ENCODE measurements at regions not wholly inside any gene's neighbourhood (a gene's known extent, or its start where the extent isn't known, plus 50 kb on each side); places are given as distances from the start of the nearest gene placed in this dataset.

DNA sequence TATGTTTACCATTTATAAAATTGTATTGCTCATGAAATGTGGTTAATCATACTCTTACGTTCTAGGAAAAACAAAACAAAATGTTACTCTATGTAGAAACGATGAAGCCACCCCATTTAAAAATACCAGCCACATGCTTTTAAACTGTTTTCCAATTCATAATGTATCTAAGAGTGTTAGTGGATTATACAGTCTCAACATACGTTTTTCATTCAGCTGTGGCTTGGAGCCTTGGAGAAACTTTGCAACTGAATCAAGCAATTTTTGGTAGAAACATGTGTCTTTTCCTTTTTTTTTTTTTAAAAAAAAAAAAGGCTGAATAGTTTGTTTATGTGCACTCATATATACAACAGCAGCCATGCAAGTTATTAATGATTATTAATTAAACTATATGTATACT is 378.0 kb upstream of the SEMA3D start:
- no peak for DNase-seq

DNA sequence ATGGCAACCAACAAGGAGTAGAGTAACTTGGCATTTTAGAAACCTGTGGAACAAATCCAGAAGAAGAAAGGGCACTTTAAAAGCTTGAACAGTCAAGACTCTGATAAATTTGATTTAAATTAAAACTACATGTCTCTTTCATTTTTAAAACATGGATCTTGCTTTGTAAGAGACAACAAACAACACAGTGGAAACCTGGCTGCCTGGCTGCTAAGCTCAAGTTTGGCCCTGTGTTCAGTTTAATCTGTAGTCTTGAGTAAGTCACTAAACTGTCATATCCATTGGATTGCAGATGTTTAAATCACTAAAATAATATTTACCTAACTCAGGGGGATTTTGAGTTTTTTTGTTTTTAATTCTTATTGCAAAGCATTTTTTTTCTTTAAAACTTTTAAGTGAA is 374.9 kb upstream of the SEMA3D start:
- DNase-seq: no peak

DNA sequence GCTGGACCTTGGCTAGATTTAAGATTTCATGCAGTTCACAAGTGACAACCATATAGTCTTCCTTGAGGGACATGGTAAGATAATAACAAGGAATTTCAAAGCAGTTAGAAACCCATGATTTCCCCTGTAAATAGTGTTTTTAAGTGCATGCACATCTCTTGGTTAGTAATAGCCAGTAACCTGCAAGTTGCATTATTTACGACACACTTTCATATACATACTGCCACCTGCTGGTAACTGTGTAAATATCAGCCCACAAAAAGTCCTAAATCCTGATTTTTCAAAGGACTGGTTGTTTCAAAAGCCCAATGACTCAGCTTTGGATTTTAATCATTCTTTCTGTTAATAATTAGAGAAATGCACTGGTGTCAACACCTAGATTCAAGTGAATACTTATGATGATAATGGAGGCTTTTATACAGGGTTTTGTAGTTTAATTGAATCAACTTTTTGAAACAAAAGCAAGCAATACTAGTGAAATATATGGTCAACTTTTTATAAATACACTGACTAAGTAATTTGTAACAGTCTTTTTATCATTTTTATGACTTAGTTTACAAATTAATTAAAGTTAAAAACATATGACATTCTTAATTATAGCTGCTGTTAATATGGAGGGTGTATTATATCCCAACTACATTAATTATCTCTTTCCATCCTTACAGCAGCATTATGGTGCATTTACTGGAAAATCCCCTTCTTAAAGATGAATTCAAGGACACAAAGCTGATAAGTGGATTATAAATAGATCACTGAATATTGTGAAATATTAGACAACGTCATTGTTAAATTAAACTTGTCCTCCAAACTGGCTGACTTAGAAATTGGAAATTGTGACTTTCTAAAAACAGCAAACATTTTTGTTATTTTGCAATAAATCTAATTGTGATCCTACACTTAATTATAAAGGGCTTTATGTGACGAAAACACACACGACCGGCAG is 367.7 kb upstream of the SEMA3D start:
- DNase-seq: peak; percentile 29 to 35

DNA sequence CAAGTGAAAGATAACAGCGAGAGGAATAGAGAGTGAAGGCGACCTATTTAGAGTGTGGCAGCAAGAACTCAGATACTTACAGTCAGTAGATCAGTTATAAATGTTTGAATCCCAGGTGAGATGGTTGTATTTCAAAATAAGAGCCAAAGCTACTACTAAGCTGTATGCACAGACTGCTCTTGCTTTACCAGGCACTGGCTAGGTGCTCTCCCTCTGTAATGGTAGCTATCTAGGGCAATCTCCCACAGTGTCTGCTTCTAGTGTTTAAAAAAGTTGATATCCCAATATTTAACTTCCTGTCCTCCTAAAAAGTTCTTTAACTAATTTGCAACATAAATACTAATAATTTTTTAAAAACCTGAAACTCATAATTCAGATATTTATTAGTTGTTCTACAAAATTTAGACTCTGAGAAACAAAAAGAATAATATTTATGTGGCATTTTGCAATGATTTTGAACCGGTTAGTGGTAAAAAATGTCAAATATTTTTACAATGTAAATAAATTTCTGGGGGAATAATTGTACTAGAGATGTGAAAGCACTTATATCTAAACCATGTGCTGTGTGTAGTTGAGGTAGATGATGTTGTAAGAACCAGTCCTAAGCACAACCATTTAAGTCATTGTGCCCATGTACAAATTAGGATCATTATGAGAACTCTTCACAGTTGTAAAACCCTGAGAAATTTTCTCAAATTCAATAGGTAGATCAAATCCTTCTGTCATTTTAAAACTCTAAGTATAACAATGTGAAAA is 349.3 kb upstream of the SEMA3D start:
- no peak for DNase-seq

DNA sequence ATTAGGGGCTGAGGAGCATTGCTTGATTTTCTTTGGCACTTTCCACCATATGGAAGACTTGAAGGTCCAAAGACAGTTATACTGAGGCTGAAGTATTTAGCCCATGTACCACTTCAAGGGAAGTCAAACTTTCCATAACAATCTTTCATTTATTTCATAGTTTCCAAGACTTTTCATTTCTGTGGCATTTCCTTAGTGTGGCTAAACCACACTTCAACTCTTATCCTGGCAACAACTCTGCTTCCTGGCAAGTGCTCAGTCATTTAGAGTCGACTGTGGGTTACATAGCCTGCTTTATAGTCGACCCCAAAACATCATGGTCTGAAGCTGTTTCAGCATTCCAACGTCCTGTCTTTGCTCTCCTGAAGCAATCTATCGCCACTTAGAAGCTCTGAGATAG is 343.0 kb upstream of the SEMA3D start:
- DNase-seq: no peak

DNA sequence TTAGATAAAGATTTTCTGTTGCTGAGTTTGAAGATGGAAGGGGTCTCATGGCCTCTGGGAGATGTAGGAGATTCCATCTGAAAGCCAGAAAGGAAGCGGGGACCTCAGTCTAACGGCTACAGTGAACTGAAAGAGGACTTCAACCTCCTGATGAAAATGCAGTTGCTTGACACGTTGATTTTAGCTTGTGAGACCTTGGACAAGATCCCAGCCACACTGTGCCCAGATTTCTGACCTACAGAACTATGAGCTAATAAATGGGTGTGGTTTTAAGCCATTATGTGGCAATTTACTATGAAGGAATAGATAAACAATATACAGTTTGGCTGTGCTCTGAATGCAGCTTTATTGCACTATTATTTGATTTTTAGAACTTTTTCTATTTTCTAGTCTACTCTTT is 342.3 kb upstream of the SEMA3D start:
- DNase-seq: no peak

DNA sequence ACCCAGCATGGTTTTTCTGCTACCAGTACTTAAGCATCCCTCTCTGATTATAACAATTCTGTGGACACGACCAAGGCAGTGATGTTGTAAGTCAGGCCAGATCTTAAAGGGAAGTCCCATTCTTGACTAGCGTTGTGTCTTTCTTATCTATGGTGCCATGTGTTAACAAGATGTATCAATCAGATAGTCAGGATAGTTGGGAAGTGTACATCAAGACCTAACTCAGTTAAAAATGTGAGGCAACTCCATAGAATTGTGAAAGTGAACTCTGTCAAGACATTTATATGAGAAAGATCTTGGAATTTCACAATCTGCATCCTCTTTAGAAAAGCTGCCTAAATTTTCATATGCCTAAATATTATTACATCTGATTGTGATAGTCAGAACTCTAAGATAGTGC is 341.7 kb upstream of the SEMA3D start:
- DNase-seq: no peak

DNA sequence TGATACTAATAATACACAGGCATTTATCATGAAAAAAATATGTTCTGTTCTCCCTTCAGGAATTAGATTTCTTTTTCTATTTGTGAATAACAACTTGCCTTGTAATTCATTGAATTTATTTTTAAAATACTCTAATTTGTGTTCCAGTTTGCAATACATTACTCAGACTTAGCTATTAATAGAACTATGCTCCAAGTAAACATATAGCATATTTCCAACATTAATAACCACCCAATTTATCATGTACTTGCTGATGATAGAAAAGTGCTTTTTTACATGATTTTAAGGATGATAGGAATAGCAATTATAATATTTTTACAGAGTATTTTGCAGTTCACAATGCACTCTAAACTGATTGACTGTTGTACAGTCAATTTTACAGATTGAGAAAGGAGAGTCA is 338.8 kb upstream of the SEMA3D start:
- no peak for DNase-seq

DNA sequence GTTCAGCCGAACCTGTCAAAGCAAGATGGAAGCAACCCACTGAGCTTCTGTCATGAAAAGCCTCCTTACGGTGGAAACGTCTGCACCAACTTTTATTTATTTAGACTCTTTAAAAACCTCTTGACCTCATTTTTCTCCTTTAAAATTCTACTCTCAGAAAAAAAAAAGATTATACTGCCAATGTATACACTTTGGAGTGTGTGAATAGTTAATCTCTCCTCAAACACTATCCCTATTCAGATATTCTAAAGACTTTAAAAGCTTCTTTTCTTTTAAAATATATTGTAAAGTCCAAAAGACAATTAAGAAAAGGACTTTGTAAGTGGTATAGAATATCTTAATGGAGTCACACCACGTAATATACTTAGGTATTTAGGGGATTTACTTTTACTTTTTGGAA is 335.2 kb upstream of the SEMA3D start:
- DNase-seq: no peak

DNA sequence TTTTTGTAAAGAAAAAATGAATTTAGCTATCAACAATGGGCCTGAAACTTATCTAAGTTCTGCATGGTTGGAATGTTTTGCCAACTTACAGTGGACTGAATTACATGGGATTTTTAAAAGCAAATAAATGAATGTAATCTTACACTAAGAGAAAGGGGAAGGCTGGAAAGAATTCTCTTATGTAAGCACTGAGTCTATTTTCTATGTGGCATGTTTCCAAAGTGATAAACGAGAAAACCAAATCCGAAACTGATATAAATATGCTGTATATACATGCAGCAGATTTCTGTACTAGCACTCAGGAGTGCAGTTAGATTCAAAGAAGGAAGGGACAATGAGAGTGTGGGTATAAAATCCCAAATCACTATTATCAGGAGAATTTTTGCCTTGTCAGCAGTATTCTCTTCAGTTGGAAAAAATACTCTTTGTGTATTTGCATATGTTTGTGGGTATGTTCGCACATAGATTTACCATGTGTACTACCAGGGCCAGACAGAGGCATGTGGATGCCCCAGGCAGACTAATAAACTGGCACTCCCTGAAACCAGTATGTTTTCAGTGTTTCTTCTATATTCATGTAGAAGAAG is 334.3 kb upstream of the SEMA3D start:
- no peak for DNase-seq

DNA sequence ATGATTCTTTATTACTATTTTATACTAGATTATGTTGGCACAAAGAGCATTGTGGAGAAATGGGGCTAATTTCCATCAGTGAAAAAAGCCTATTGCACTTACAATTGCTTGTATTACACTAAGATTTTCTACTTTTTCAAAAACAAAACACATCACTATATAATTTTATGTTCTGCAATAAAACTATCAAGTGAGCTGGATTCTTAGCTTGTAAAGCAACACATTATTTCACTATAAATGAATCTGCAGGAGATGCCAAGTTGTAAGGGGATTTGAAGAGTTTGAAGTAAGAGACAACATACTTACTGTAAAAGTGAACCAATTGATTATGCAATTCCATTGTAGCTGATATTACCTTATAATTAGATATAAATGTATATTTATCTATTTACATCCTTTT is 333.3 kb upstream of the SEMA3D start:
- DNase-seq: no peak

DNA sequence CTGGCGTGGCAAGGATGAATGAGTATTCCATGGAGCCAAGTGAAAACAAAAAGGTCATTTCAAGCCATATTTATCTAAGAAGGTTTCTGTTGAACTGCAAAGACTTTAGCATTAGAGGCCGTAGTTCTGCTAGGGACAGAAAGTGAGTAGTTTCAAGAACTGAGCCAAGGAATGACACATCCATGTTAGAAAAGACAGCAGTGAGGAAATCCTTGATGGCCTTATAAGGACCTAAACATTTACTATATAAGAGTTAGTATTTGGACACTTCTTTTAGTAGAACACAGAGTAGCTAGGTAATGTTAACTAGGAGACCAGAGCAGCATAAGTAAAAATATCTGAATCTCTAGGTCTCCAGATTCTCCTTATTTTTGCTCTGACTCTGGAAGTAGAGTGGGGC is 329.8 kb upstream of the SEMA3D start:
- DNase-seq: no peak

DNA sequence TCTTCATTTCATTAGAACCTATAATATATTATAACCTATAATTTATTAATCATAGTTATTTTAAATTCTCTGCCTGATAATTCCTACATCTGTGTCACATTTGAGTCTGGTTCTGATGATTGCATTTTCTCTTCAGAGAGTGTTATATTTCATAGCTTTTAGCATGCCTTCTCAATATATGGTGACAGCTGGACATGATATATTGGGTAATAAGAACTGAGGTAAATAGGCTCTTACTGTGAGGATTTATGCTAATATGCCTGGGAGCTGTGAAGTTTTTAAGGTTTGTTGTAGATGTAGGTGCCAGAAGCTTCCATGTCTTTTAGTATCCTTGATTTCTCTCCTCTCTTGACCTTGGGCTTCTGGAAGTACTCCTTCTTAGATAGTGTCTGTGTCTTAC is 325.9 kb upstream of the SEMA3D start:
- DNase-seq: peak; percentile 36 to 47

DNA sequence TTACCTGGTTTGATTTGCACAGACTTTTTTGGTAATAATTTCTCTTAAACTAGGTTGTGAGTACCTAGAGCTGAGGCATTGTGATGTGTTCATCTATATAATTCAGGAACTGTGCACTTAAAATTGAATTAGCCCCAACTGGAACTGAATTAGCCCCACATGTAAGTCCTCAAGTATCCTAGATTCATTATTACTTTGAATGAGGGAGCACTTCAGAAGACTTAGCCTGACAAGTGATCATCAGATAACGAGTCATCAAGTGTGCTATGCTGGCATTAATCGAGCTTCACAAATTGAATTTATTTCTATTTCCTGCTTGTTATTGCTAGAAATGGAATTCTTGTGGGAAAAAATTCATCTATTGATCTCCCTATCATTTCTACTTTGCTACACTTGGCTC is 323.4 kb upstream of the SEMA3D start:
- no peak for DNase-seq

DNA sequence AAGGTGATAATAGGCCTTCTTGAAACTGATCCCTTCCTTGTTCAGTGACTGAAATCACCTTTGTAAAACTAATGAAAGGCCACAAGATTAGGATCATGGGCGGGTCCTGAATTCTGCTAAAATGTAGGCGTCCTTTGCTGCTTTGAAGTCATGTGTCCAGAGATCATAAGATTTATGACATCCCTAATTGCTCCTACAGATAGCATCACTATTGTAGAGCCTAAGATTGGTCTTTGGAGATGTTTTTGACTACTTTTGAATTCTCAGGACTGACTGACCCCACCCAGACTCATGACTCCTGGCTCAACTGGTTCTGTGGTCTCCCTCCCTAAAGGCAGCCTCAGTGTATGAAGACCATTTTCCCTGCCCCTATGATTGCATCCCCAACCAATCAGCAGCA is 322.6 kb upstream of the SEMA3D start:
- DNase-seq: no peak

DNA sequence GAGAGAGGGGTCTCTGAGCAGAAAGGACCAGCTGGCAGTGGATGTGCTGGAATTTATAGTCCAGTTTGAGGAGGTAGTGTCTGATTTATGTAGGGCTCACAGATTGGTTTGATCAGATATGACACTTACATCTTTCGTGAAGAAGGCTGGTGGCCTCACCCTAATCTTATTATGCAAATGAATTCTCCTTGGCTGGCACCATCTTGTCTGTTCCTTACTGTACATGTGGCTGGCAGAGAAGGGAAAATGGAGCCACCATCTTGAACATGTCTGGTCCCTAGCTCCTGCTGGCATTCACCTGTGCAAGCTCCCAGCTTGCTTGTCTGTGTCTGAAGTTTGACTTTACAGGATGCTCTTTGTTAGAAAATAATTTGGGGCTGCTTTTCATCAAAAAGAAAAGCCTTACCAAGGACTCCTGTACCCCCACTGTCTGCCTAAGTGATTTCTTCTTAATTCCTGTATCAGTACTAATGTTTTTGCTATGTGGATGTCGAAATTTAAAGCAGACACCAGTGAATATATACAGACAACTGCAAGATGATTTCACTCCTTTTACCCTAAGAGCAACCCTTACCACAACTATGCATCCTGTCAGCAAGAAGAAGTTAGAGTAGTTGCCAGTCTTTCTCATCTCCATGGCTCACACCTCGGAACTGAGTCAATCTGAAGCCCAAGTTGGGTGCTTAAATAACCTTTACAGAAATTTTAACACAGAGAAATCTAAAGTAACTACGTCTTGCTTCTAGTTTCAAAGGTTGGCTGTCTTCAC is 322.0 kb upstream of the SEMA3D start:
- no peak for DNase-seq

DNA sequence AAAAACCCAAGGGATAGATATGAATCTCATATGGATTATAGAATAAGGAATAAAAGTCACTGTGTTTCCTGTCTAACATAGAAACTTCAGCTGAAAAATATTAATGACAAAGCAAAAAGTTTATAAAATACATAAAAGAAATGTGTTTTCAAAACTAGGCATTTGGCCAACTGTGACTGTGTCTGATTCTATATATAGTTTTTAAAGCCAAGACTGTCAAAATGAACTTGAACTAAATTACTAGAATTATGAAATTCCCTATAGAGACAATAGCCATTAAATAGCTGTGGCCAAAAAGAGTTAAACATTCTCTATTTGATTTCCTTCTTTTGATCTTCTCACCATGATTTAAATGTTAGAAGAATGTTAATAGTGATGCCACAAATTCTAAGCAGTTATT is 311.2 kb upstream of the SEMA3D start:
- no peak for DNase-seq

DNA sequence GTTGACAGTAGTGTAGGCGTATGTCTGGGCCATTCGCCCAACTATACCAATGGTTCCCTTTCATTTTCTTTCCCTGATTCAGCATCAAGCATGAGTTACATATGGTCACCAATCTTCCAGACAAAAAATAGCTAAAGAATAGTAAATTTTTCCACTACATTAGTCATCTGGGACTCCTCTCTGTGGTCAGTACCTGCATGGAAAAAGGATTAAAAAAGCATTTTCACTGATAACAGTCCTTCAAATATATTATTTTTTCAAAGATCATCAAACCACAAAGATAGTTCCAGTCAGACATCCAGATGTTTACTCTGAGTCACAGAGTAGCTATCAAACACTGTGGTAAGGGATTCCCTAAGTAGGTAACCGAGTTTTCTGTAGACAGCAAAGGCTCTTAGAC is 302.6 kb upstream of the SEMA3D start:
- DNase-seq: no peak

DNA sequence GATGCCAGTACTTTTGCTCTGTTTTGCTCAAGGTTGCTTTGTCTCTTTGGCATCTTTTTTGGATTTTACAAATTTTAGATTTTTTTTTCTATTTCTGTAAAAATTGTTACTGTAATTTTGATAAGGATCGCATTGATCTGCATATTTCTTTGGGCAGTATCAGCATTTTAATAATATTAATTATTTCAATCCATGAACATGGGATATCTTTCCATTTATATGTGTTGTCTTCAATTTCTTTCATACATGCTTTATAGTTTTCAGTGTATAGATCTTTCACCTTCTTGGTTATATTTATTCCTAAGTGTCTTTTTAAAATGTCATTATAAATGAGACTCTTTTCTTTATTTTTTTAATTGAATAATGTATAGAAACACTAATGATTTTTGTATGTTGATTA is 301.6 kb upstream of the SEMA3D start:
- DNase-seq: no peak

DNA sequence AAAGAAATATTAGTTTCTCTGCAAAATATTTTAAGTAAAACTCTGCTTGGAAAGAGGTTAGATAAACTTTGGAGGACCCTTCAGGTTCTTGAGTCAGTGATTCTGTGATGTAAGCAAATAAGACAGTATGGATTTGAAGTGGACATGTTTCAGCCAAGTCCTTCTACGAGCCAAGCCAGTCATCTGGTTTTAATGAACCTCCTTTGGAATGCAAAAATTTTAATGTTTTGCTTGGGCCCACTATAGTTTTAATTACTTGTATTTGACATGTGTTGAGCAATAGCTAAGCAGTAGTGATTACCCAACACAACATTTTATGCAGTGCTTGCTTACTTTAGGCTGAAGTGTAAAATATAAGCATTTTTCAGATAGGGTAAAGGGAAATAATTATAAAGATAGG is 296.3 kb upstream of the SEMA3D start:
- no peak for DNase-seq

DNA sequence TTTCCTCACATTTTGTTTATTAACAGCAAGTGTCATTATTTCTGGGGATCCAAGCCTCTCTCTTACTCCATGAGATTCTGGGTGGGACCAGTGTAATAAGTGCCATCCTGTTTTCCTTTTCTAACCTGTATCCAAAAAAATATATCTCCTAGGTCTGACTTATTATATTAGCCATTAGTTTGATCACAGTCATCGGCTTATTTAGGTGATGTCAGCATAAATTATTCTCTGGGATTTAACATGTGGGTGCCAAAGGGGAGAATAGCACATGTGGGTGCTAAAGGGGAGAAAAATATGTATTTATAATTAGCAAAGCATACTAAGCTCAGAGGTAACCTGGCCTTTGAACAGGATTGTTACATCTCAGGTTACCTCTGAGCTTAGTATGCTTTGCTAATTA is 293.8 kb upstream of the SEMA3D start:
- no peak for DNase-seq

DNA sequence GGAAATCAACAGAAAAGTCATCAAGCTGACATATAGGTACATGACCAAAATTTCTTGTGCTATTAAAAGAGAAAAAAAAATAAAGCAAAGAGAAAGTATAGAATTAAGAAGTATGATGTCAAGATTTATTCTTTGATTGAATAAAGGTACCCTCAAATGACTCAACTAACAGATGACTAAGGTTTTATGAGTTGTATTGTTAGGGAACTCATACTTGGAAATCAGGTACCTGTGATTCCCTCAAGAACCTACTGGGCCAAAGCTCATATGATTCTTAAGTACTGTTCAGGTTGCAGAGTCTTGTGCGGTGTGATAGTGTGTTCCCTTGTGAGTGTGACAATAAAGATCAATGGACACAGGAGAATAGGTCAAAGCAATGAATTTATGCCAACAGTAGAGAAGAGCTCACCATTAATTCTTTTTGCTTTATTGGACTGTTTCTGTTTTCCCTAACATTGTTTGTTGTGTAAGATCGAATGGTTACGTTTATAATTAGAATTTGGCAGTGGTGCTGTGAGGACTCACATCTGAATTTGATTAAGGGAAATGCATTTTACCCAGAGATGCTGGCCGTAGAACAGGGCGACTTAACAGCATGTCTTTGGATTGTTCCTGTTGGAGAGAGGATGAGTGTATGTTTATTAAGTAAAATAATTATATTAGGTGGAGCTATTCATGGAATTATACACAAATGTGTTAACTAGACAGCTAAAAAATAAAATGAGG is 293.2 kb upstream of the SEMA3D start:
- DNase-seq: no peak

DNA sequence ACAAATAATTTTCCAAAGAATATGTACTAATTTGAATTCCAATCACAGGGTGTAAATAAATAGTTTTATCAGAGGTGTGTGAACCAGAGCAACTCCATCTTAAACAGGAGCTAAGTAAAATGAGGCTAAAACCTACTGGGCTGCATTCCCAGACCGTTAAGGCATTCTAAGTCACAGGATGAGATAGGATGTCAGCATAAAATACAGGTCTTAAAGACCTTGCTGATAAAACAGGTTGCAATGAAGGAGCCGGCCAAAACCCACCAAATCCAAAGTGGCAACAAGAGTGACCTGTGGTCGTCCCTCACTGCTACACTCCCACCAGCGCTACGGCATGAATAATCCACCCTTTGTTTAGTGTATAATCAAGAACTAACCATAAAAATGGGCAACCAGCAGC is 291.7 kb upstream of the SEMA3D start:
- DNase-seq: no peak
